HEK293T (cell line): ENCODE measurements at regions not wholly inside any gene's neighbourhood (a gene's known extent, or its start where the extent isn't known, plus 50 kb on each side); places are given as distances from the start of the nearest gene placed in this dataset.

ENCODE experiments used
- ARNT ChIP-seq: fragments of 450-650 bp; IDR thresholded peaks from 2 replicates; pipeline ENCODE4 v1.6.1; 2017; ENCODE audit warnings: mild to moderate bottlenecking
- BHLHE40 ChIP-seq: fragments of 450-650 bp; IDR thresholded peaks from 2 replicates; pipeline ENCODE4 v1.6.1; 2016; ENCODE audit warnings: mild to moderate bottlenecking, moderate library complexity, borderline replicate concordance
- ELF4 ChIP-seq: fragments of 450-650 bp; IDR thresholded peaks from 2 replicates; pipeline ENCODE4 v1.6.1; 2017; ENCODE audit warnings: antibody characterized with exemption
- FOXA1 ChIP-seq: fragments of 450-650 bp; IDR thresholded peaks from 2 replicates; pipeline ENCODE4 v1.6.1; 2016; ENCODE audit warnings: mild to moderate bottlenecking
- FOXK2 ChIP-seq: fragments of 450-650 bp; IDR thresholded peaks from 2 replicates; pipeline ENCODE4 v1.6.1; 2016; ENCODE audit warnings: mild to moderate bottlenecking
- FOXM1 ChIP-seq: fragments of 450-650 bp; IDR thresholded peaks from 2 replicates; pipeline ENCODE4 v1.6.1; 2017; ENCODE audit warnings: mild to moderate bottlenecking, borderline replicate concordance
- HDGF ChIP-seq: fragments of 450-650 bp; IDR thresholded peaks from 2 replicates; pipeline ENCODE4 v1.6.1; 2017; ENCODE audit warnings: antibody characterized with exemption, borderline replicate concordance
- L3MBTL2 ChIP-seq: fragments of 450-650 bp; conservative IDR thresholded peaks from 2 replicates; pipeline ENCODE4 v1.6.1; 2016; ENCODE audit warnings: mild to moderate bottlenecking
- NFRKB ChIP-seq: fragments of 450-650 bp; IDR thresholded peaks from 2 replicates; pipeline ENCODE4 v1.6.1; 2016; ENCODE audit warnings: mild to moderate bottlenecking, moderate library complexity
- SP1 ChIP-seq: fragments of 450-650 bp; IDR thresholded peaks from 2 replicates; pipeline ENCODE4 v1.6.1; 2017
- SUZ12 ChIP-seq: fragments of 450-650 bp; IDR thresholded peaks from 2 replicates; pipeline ENCODE4 v1.6.1; 2016; ENCODE audit warnings: mild to moderate bottlenecking
- TARDBP ChIP-seq: fragments of 450-650 bp; IDR thresholded peaks from 2 replicates; pipeline ENCODE4 v1.6.1; 2016
- ZNF384 ChIP-seq: fragments of 450-650 bp; IDR thresholded peaks from 2 replicates; pipeline ENCODE4 v1.6.1; 2016
- TF ChIP-seq, protein P1 (sequence below): fragments of 450-650 bp; IDR thresholded peaks from 2 replicates; pipeline ENCODE4 v1.6.1; 2016

- no peak for TF ChIP-seq FOXK2
- no peak for TF ChIP-seq SUZ12
- TF ChIP-seq ELF4 = no peak
- no peak for TF ChIP-seq ZNF384
- TF ChIP-seq TARDBP = no peak
- no peak for TF ChIP-seq BHLHE40
- no peak for TF ChIP-seq FOXM1
- TF ChIP-seq SP1 = no peak
- TF ChIP-seq ARNT = no peak
- TF ChIP-seq, protein P1, sequence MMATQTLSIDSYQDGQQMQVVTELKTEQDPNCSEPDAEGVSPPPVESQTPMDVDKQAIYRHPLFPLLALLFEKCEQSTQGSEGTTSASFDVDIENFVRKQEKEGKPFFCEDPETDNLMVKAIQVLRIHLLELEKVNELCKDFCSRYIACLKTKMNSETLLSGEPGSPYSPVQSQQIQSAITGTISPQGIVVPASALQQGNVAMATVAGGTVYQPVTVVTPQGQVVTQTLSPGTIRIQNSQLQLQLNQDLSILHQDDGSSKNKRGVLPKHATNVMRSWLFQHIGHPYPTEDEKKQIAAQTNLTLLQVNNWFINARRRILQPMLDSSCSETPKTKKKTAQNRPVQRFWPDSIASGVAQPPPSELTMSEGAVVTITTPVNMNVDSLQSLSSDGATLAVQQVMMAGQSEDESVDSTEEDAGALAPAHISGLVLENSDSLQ = no peak
- no peak for TF ChIP-seq FOXA1
- no peak for TF ChIP-seq HDGF
- TF ChIP-seq L3MBTL2 = no peak
- TF ChIP-seq NFRKB = no peak
Observed at GRCh38 chr10:29227201-29227600, 61.7 kb upstream of the LYZL1 start.
